ENCODE measurements at regions not wholly inside any gene's neighbourhood (a gene's known extent, or its start where the extent isn't known, plus 50 kb on each side); places are given as distances from the start of the nearest gene placed in this dataset.

DNA sequence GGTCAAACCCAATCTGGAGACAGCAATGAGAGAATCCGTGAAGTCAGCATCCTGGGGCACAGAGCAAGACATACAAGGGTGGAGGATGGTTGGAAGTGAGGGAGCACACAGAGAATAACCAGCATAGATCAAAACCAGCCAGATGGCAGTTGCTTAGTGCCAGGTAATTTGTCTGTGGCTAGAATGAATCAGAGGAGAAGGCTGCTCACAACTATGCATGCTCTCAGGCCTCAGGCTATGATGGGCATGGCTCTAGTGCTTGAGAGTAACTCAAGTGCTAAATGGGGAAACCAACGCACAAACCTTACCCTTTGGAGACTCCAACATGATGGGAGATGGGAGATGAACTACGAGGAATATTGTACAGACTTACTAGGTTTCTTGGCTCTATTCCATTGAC, 160.8 kb downstream of the DMRT2 start:
- no peak for TF ChIP-seq POLR2A (IDR thresholded peaks at IDR 0.05)
- TF ChIP-seq, protein P1, sequence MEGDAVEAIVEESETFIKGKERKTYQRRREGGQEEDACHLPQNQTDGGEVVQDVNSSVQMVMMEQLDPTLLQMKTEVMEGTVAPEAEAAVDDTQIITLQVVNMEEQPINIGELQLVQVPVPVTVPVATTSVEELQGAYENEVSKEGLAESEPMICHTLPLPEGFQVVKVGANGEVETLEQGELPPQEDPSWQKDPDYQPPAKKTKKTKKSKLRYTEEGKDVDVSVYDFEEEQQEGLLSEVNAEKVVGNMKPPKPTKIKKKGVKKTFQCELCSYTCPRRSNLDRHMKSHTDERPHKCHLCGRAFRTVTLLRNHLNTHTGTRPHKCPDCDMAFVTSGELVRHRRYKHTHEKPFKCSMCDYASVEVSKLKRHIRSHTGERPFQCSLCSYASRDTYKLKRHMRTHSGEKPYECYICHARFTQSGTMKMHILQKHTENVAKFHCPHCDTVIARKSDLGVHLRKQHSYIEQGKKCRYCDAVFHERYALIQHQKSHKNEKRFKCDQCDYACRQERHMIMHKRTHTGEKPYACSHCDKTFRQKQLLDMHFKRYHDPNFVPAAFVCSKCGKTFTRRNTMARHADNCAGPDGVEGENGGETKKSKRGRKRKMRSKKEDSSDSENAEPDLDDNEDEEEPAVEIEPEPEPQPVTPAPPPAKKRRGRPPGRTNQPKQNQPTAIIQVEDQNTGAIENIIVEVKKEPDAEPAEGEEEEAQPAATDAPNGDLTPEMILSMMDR (IDR thresholded peaks at IDR 0.05), result no peak
- no peak for TF ChIP-seq POLR2AphosphoS5 (IDR thresholded peaks at IDR 0.05)
